H1 (cell line): ENCODE measurements at regions not wholly inside any gene's neighbourhood (a gene's known extent, or its start where the extent isn't known, plus 50 kb on each side); places are given as distances from the start of the nearest gene placed in this dataset.

ENCODE experiments used
- CTCF ChIA-PET: fragments of 300-600 bp; sonication (Branson Sonifier 250); formaldehyde crosslinking; loops from one replicate; lab custom pipeline; 2021; ENCODE audit not compliant: partially characterized antibody; lab: Charles Lee
- POLR2A ChIA-PET: fragments of 300-600 bp; sonication (Branson Sonifier 250); formaldehyde crosslinking; loops from one replicate; lab custom pipeline; 2021; ENCODE audit warnings: inconsistent platforms; ENCODE audit not compliant: partially characterized antibody; lab: Charles Lee
- DNase-seq, 2 experiments: peaks; one replicate each; pipeline versions ENCODE4 v3.0.0 to v3.0.0-alpha.2; 2010 to 2022; ENCODE audit warnings: low spot score in 2 of 2, low read depth in 1 of 2, mixed read lengths in 1 of 2
- FAIRE-seq: peaks from 2 replicates; lab custom pipeline; 2011; peaks lifted over from hg19 to GRCh38; lab: Jason Lieb, UNC
- H2AFZ ChIP-seq: 2 replicates; pipeline ENCODE4 v1.8.1; 2012; ENCODE audit warnings: low read length, inconsistent platforms
- H2AK5ac ChIP-seq: 2 replicates; pipeline ENCODE4 v1.6.1; 2013; ENCODE audit warnings: low read depth, low read length
- H2BK120ac ChIP-seq: replicated peaks from 2 replicates; pipeline ENCODE3; 2013; ENCODE audit warnings: low read depth, low read length, inconsistent platforms
- H2BK12ac ChIP-seq: 2 replicates; pipeline ENCODE4 v1.6.1; 2013; ENCODE audit warnings: low read depth, low read length
- H2BK15ac ChIP-seq: 2 replicates; pipeline ENCODE4 v1.6.1; 2013; ENCODE audit warnings: low read length
- H2BK20ac ChIP-seq: 2 replicates; pipeline ENCODE4 v1.6.1; 2013; ENCODE audit warnings: low read length
- H2BK5ac ChIP-seq: 2 replicates; pipeline ENCODE4 v1.6.1; 2013; ENCODE audit warnings: low read depth, low read length
- H3K14ac ChIP-seq: 2 replicates; pipeline ENCODE4 v1.6.1; 2013; ENCODE audit warnings: inconsistent platforms; ENCODE audit not compliant: insufficient read length
- H3K18ac ChIP-seq: 2 replicates; pipeline ENCODE4 v1.6.1; 2013; ENCODE audit warnings: low read length; ENCODE audit errors: extremely low read depth
- H3K23ac ChIP-seq: 2 replicates; pipeline ENCODE4 v1.6.1; 2013; ENCODE audit warnings: inconsistent platforms; ENCODE audit not compliant: insufficient read length
- H3K23me2 ChIP-seq: 2 replicates; pipeline ENCODE4 v1.6.1; 2013; ENCODE audit warnings: low read depth, low read length
- H3K27ac ChIP-seq: 2 replicates; pipeline ENCODE4 v1.6.1; 2011; ENCODE audit warnings: low read depth, low read length, inconsistent platforms
- H3K27me3 ChIP-seq, 4 experiments: replicated peaks in 1 of 4; 1 replicate in 1 of 4; 2 replicates in 3 of 4; pipeline versions ENCODE4 v1.6.1 to v1.8.1; 2011 to 2013; ENCODE audit warnings: low read length in 3 of 4, mild to moderate bottlenecking in 3 of 4, inconsistent platforms in 2 of 4, mixed read lengths in 2 of 4, moderate library complexity in 1 of 4; ENCODE audit not compliant: control insufficient read depth in 3 of 4, insufficient read depth in 3 of 4; ENCODE audit errors: extremely low read depth in 1 of 4
- H3K36me3 ChIP-seq, 4 experiments: 2 replicates each; pipeline versions ENCODE4 v1.6.1 to v1.8.1; 2011 to 2013; ENCODE audit warnings: mild to moderate bottlenecking in 4 of 4, low read length in 3 of 4, moderate library complexity in 2 of 4, control low read depth in 1 of 4, inconsistent platforms in 1 of 4; ENCODE audit not compliant: insufficient read depth in 4 of 4, control insufficient read depth in 2 of 4
- H3K4ac ChIP-seq: replicated peaks from 2 replicates; pipeline ENCODE3; 2013; ENCODE audit warnings: low read length, low read depth, mixed read lengths, inconsistent platforms; ENCODE audit not compliant: insufficient read length
- H3K4me1 ChIP-seq, 4 experiments: replicated peaks in 1 of 4; 1 replicate in 1 of 4; 2 replicates in 3 of 4; pipeline versions ENCODE4 v1.6.1 to v1.8.1; 2011 to 2013; ENCODE audit warnings: low read length in 3 of 4, inconsistent platforms in 2 of 4, mixed read lengths in 1 of 4; ENCODE audit not compliant: insufficient read depth in 4 of 4, control insufficient read depth in 3 of 4
- H3K4me2 ChIP-seq, 2 experiments: 2 replicates each; pipeline versions ENCODE4 v1.6.1 to v1.8.1; 2011 to 2013; ENCODE audit warnings: low read depth in 2 of 2, low read length in 2 of 2, control low read depth in 1 of 2, inconsistent platforms in 1 of 2, mild to moderate bottlenecking in 1 of 2; ENCODE audit not compliant: insufficient read depth in 1 of 2
- H3K4me3 ChIP-seq, 4 experiments: fragments of 200-600, 300-600 bp in 1 of 4; sonication (generic), shearing (Covaris generic), sonication (Bioruptor Twin) in 1 of 4; 2 replicates each; pipeline versions ENCODE4 v1.5.1 to v1.8.1; 2011 to 2016; ENCODE audit warnings: low read length in 4 of 4, low read depth in 3 of 4, control low read depth in 2 of 4, inconsistent platforms in 2 of 4, mild to moderate bottlenecking in 2 of 4, mixed read lengths in 1 of 4, moderate library complexity in 1 of 4; ENCODE audit not compliant: insufficient read depth in 2 of 4; ENCODE audit errors: extremely low read depth in 1 of 4
- H3K56ac ChIP-seq: replicated peaks from 2 replicates; pipeline ENCODE3; 2013; ENCODE audit warnings: low read depth, mild to moderate bottlenecking, mixed read lengths, low read length, inconsistent platforms; ENCODE audit not compliant: insufficient read length
- H3K79me1 ChIP-seq: 2 replicates; pipeline ENCODE4 v1.6.1; 2013; ENCODE audit warnings: low read depth, low read length, control low read depth
- H3K79me2 ChIP-seq, 2 experiments: 2 replicates each; pipeline versions ENCODE4 v1.6.1 to v1.8.1; 2012 to 2013; ENCODE audit warnings: low read length in 2 of 2, mild to moderate bottlenecking in 2 of 2, inconsistent platforms in 1 of 2; ENCODE audit not compliant: insufficient read depth in 2 of 2, control insufficient read depth in 1 of 2
- H3K9ac ChIP-seq, 4 experiments: replicated peaks in 1 of 4; 1 replicate in 1 of 4; 2 replicates in 3 of 4; pipeline versions ENCODE4 v1.6.1 to v1.8.1; 2011 to 2013; ENCODE audit warnings: low read depth in 3 of 4, low read length in 3 of 4, control low read depth in 2 of 4, mild to moderate bottlenecking in 2 of 4, moderate library complexity in 2 of 4, inconsistent platforms in 1 of 4; ENCODE audit errors: extremely low read depth in 1 of 4
- H3K9me3 ChIP-seq, 2 experiments: 2 replicates each; pipeline versions ENCODE4 v1.6.1 to v1.8.1; 2012 to 2013; ENCODE audit warnings: mild to moderate bottlenecking in 2 of 2, moderate library complexity in 2 of 2, control low read depth in 1 of 2, inconsistent platforms in 1 of 2, low read depth in 1 of 2, low read length in 1 of 2, mixed read lengths in 1 of 2; ENCODE audit not compliant: insufficient read depth in 2 of 2
- H4K20me1 ChIP-seq, 2 experiments: replicated peaks in 1 of 2; 2 replicates each; pipeline versions ENCODE3 to v1.8.1; 2011 to 2013; ENCODE audit warnings: inconsistent platforms in 2 of 2, low read length in 2 of 2, mild to moderate bottlenecking in 1 of 2; ENCODE audit not compliant: insufficient read depth in 2 of 2, control insufficient read depth in 1 of 2
- H4K5ac ChIP-seq: 2 replicates; pipeline ENCODE4 v1.6.1; 2013; ENCODE audit warnings: low read length, low read depth, mixed read lengths, inconsistent platforms; ENCODE audit not compliant: insufficient read length
- H4K8ac ChIP-seq: 2 replicates; pipeline ENCODE4 v1.8.0; 2013; ENCODE audit warnings: mild to moderate bottlenecking, moderate library complexity, low read length, inconsistent platforms; ENCODE audit not compliant: insufficient read depth; ENCODE audit errors: extremely low read depth
- H4K91ac ChIP-seq: replicated peaks from 2 replicates; pipeline ENCODE3; 2013; ENCODE audit warnings: low read length, mixed read lengths, inconsistent platforms; ENCODE audit not compliant: insufficient read length
- ATF3 ChIP-seq: IDR thresholded peaks from 2 replicates; pipeline ENCODE4 v1.6.1; 2011; ENCODE audit warnings: low read depth, mild to moderate bottlenecking, low read length; ENCODE audit not compliant: insufficient read depth
- CBX5 ChIP-seq: fragments of 300-800, 300-1000 bp; sonication (generic); IDR thresholded peaks from 2 replicates; pipeline ENCODE4 v1.7.1; 2016; ENCODE audit warnings: antibody characterized with exemption, low read length, low read depth
- CHD1 ChIP-seq: IDR thresholded peaks from 2 replicates; pipeline ENCODE4 v1.6.1; 2012; ENCODE audit warnings: low read depth, low read length, improper control_type of control experiment
- E2F6 ChIP-seq: IDR thresholded peaks from 2 replicates; pipeline ENCODE4 v1.6.1; 2012; ENCODE audit warnings: inconsistent platforms
- KDM5A ChIP-seq: fragments of 200-600 bp; IDR thresholded peaks from 2 replicates; pipeline ENCODE4 v1.7.1; 2012; ENCODE audit warnings: mild to moderate bottlenecking, low read length, inconsistent platforms, mixed read lengths
- MAX ChIP-seq: IDR thresholded peaks from 2 replicates; pipeline ENCODE4 v1.6.1; 2012; ENCODE audit warnings: inconsistent platforms
- POLR2A ChIP-seq, 2 experiments: IDR thresholded peaks; 1 replicate in 1 of 2; 2 replicates in 1 of 2; pipeline ENCODE4 v1.6.1; 2011; ENCODE audit warnings: low read depth in 2 of 2, low read length in 2 of 2, mild to moderate bottlenecking in 2 of 2; ENCODE audit errors: control extremely low read depth in 1 of 2
- RBBP5 ChIP-seq: IDR thresholded peaks from 2 replicates; pipeline ENCODE4 v1.7.1; 2012; ENCODE audit warnings: low read depth, mild to moderate bottlenecking, inconsistent platforms, low read length, moderate library complexity, borderline replicate concordance
- SIX5 ChIP-seq: IDR thresholded peaks from 2 replicates; pipeline ENCODE4 v1.6.1; 2011; ENCODE audit warnings: mild to moderate bottlenecking, low read depth, low read length
- SP1 ChIP-seq: IDR thresholded peaks from 2 replicates; pipeline ENCODE4 v1.6.1; 2011; ENCODE audit warnings: low read depth, low read length
- SP4 ChIP-seq: IDR thresholded peaks from 2 replicates; pipeline ENCODE4 v1.6.1; 2012; ENCODE audit warnings: low read length, inconsistent platforms
- SUZ12 ChIP-seq: fragments of 200-600 bp; sonication (generic); IDR thresholded peaks from 2 replicates; pipeline ENCODE4 v1.6.1; 2012; ENCODE audit warnings: mild to moderate bottlenecking, inconsistent platforms, low read length, moderate library complexity, mixed read lengths
- ZNF274 ChIP-seq: IDR thresholded peaks from 2 replicates; pipeline ENCODE4 v1.7.0; 2012; ENCODE audit warnings: low read length, borderline replicate concordance; ENCODE audit errors: extremely low read depth
- WGBS, 2 experiments: shearing (Covaris generic) in 1 of 2; methylation state at CpG; one replicate each; pipeline versions ENCODE4 v1.1.6 to v1.1.7; 2013 to 2015; ENCODE audit warnings: low lambda C conversion rate in 2 of 2, mixed read lengths in 2 of 2, inconsistent platforms in 1 of 2, low coverage in 1 of 2, missing lambda C conversion rate in 1 of 2; ENCODE audit not compliant: insufficient replicate concordance in 2 of 2, insufficient coverage in 1 of 2, insufficient read length in 1 of 2; ENCODE audit errors: extremely low coverage in 1 of 2, missing lambda C conversion rate in 1 of 2; 5-methylcytosine and 5-hydroxymethylcytosine counted together

GRCh38 chr14:95388699-95389098 lies 69.0 kb upstream of the CLMN start:
- no peak overlapping the region for H2BK120ac ChIP-seq
- H3K4me3 ChIP-seq, result no peak overlapping the region
- CTCF ChIA-PET, result interaction anchor here (1.0 kb wide), 1 partner anchor 575 kb away, joined by 4 read pairs; no protein-coding TSS in a partner anchor
- no peak overlapping the region for H3K4me2 ChIP-seq
- H2BK15ac ChIP-seq, result no peak overlapping the region
- H2BK5ac ChIP-seq, result no peak overlapping the region
- no peak overlapping the region for H4K91ac ChIP-seq
- H3K23me2 ChIP-seq, result no peaks in the 10 kb centered on the region
- no peak overlapping the region for H3K27ac ChIP-seq
- FAIRE-seq (no peak), DNase-seq (no peak)
- no peak overlapping the region for H3K9ac ChIP-seq
- H3K14ac ChIP-seq, result no peak overlapping the region
- H2AFZ ChIP-seq, result no peak overlapping the region
- no peak for TF ChIP-seq MAX
- no peak for TF ChIP-seq POLR2A (IDR thresholded peaks at IDR 0.05; ENCODE audit: control extremely low read depth in 1 of 2, low read depth in 2 of 2, low read length in 2 of 2)
- no peak for TF ChIP-seq ZNF274
- TF ChIP-seq KDM5A, result no peak
- TF ChIP-seq ATF3, result no peak
- TF ChIP-seq E2F6, result no peak
- TF ChIP-seq SUZ12, result no peak
- TF ChIP-seq CBX5, result no peak
- no peak for TF ChIP-seq SP4
- no peak for TF ChIP-seq SP1
- no peak for TF ChIP-seq RBBP5
- TF ChIP-seq CHD1, result no peak
- no peak for TF ChIP-seq SIX5
- no peak overlapping the region for H2AK5ac ChIP-seq
- H3K4ac ChIP-seq, result no peak overlapping the region
- no peaks in the 10 kb centered on the region for H4K20me1 ChIP-seq
- 91% methylated on average over 4 of the region's 4 CpGs; no CpG with 5 or more reads in 1 of the 2 experiments for WGBS, 2 experiments
- H3K23ac ChIP-seq, result no peak overlapping the region
- no peak overlapping the region for H3K18ac ChIP-seq
- no peak overlapping the region for H2BK12ac ChIP-seq
- H3K36me3 ChIP-seq, result no peaks in the 10 kb centered on the region
- H4K8ac ChIP-seq, result no peak overlapping the region
- no peak overlapping the region for H4K5ac ChIP-seq
- no peaks in the 10 kb centered on the region for H3K79me1 ChIP-seq
- H3K27me3 ChIP-seq, result no peaks in the 10 kb centered on the region; a peak in 1 of 7 replicates
- POLR2A ChIA-PET, result interaction anchor here (0.7 kb wide), 1 partner anchor 17 kb away, joined by 3 read pairs; no protein-coding TSS in a partner anchor
- H3K9me3 ChIP-seq, result no peaks in the 10 kb centered on the region
- no peak overlapping the region for H3K56ac ChIP-seq
- H3K79me2 ChIP-seq, result no peaks in the 10 kb centered on the region
- no peaks in the 10 kb centered on the region; a peak in 1 of 7 replicates for H3K4me1 ChIP-seq
- no peak overlapping the region for H2BK20ac ChIP-seq
